Heart left ventricle (tissue), 16 donors: ENCODE measurements at regions not wholly inside any gene's neighbourhood (a gene's known extent, or its start where the extent isn't known, plus 50 kb on each side); places are given as distances from the start of the nearest gene placed in this dataset.

Experiments used
- ATAC-seq, 4 donors: fragments of 200-7000 bp; cut with Tn5 transposase; one replicate each; pipeline ENCODE4 v1.9.1; 2020 to 2022; ENCODE audit warnings: moderate library complexity in 4 of 4, mild to moderate bottlenecking in 3 of 4, moderate number of reproducible peaks in 1 of 4
- DNase-seq, 5 donors: peaks; one replicate each; pipeline ENCODE4 v3.0.0-alpha.2; 2020
- H3K27ac ChIP-seq, 12 donors: fragments of 200-600 bp; sonication (generic) in 4 of 12; one replicate each; pipeline versions ENCODE4 v1.5.0 to v1.8.0; 2016 to 2022; ENCODE audit warnings: mild to moderate bottlenecking in 2 of 12
- H3K27me3 ChIP-seq, 9 donors: fragments of 200-600 bp; sonication (generic) in 2 of 9; one replicate each; pipeline versions ENCODE4 v1.5.1 to v1.8.0; 2016 to 2022; ENCODE audit warnings: mild to moderate bottlenecking in 3 of 9
- H3K36me3 ChIP-seq, 9 donors: fragments of 200-600 bp; sonication (generic) in 2 of 9; one replicate each; pipeline versions ENCODE4 v1.5.0 to v1.8.0; 2018 to 2022; ENCODE audit warnings: mild to moderate bottlenecking in 2 of 9
- H3K4me1 ChIP-seq, 12 donors: fragments of 200-600 bp; sonication (generic) in 4 of 12; one replicate each; pipeline versions ENCODE4 v1.5.0 to v1.8.0; 2016 to 2022; ENCODE audit warnings: mild to moderate bottlenecking in 3 of 12
- H3K4me3 ChIP-seq, 12 donors: fragments of 200-600 bp; sonication (generic) in 4 of 12; one replicate each; pipeline versions ENCODE4 v1.5.0 to v1.8.0; 2017 to 2022; ENCODE audit warnings: mild to moderate bottlenecking in 9 of 12, moderate library complexity in 4 of 12
- H3K9me3 ChIP-seq, 12 donors: fragments of 200-600 bp; sonication (generic) in 4 of 12; one replicate each; pipeline versions ENCODE4 v1.5.0 to v1.8.0; 2016 to 2022; ENCODE audit warnings: mild to moderate bottlenecking in 1 of 12
- CTCF ChIP-seq, 12 donors: fragments of 200-600 bp; sonication (generic) in 4 of 12; IDR thresholded peaks; one replicate each; pipeline versions ENCODE4 v1.5.0 to v1.8.0; 2018 to 2022; ENCODE audit warnings: antibody characterized with exemption in 12 of 12, mild to moderate bottlenecking in 5 of 12
- POLR2A ChIP-seq, 2 donors: fragments of 450-650 bp; IDR thresholded peaks; one replicate each; pipeline ENCODE4 v1.6.1; 2017; ENCODE audit warnings: antibody characterized with exemption in 2 of 2, mild to moderate bottlenecking in 2 of 2, moderate library complexity in 2 of 2
- WGBS, 4 donors: extraction: QIAGEN DNeasy Blood & Tissue Kit in 2 of 4; methylation state at CpG; one replicate each; pipeline versions ENCODE4 v1.1.5 to v1.1.7; 2013 to 2018; 5-methylcytosine and 5-hydroxymethylcytosine counted together
- intact Hi-C, 10 donors: fragments of 100-400 bp; cut with DNase I; formaldehyde crosslinking; loops; one replicate each; pipeline versions ENCODE4 v1.11.1 to v1.14.2; 2022
- donor health status: ischemic (EF 13 %, LVEDD 7.1; RV severe dilation, severe dysfunction).
- donor health status: healthy with polysubstance abuse.
- donor health status: DM: no; HTN: yes; CAD: no.
- donor health status: DM: no; HTN: no; CAD: no.
- donor health status: ischemic (EF 25% LVEDD 6.9; RV normal size, moderate dysfunction).
- donor health status: ischemic (EF 25% LVEDD 5.7; RV mildly dilated, moderate dysfunction).
- donor health status: healthy.
- donor health status: DM: yes; HTN: yes; CAD: no.
- donor health status: ischemic (EF 35%, LVEDD 5.7; RV mildly dilated, moderate dysfunction).
- donor health status: nonischemic (EF 11% LVEDD 7.7; RV severe dilation, severe dysfunction).
- donor health status: DM: yes; HTN: yes; CAD: no.
- donor health status: PGD.
- donor health status: ischemic (EF 29% LVEDD 5.4; RV normal size, mild dysfunction).
- donor health status: nonischemic (EF 23%, LVEDD 6.1; RV moderate dilation, normal function).

- H3K27ac ChIP-seq = no peak overlapping the region
- no peak for DNase-seq
- no peaks in the 10 kb centered on the region for H3K9me3 ChIP-seq
- TF ChIP-seq CTCF (IDR thresholded peaks at IDR 0.05) (no peak), POLR2A (IDR thresholded peaks at IDR 0.05) (no peak)
- no peaks in the 10 kb centered on the region for H3K27me3 ChIP-seq
- no peaks in the 10 kb centered on the region for H3K36me3 ChIP-seq
- intact Hi-C loops = loop anchor here in 1 of 10 donors (10.0 kb wide), 1 partner anchor 103 kb away; no protein-coding TSS in a partner anchor
- WGBS, 4 donors = 19 to 35% (median 26%) methylated on average over 7 of the region's 7 CpGs
- peaks cover 0 to 11% (median 4%) of the 10 kb centered on the region in 12 donors for H3K4me1 ChIP-seq
- H3K4me3 ChIP-seq = no peak overlapping the region
- peak in 2 of 4 donors; percentile 20 to 49 for ATAC-seq
These were observed 465.9 kb downstream of the KIF16B start for GRCh38 chr20:16107172-16107870.

- TF ChIP-seq CTCF (IDR thresholded peaks at IDR 0.05) = no peak
- TF ChIP-seq POLR2A (IDR thresholded peaks at IDR 0.05) = no peak
- Histone ChIP-seq H3K36me3 (no peaks in the 10 kb centered on the region), H3K9me3 (no peaks in the 10 kb centered on the region), H3K27me3 (no peaks in the 10 kb centered on the region), H3K4me3 (no peak overlapping the region), H3K27ac (no peak overlapping the region), H3K4me1 (peaks cover 0 to 11% (median 4%) of the 10 kb centered on the region in 12 donors)
- 91 to 95% (median 94%) methylated on average over 2 of the region's 2 CpGs for WGBS, 4 donors
- intact Hi-C loops = loop anchor here in 1 of 10 donors (10.0 kb wide), 1 partner anchor 102 kb away; no protein-coding TSS in a partner anchor
- ATAC-seq (no peak), DNase-seq (no peak)
These were observed 466.9 kb downstream of the KIF16B start for GRCh38 chr20:16106191-16106849.

- Histone ChIP-seq H3K4me3 (no peak overlapping the region), H3K27ac (no peak overlapping the region), H3K36me3 (no peaks in the 10 kb centered on the region), H3K27me3 (no peaks in the 10 kb centered on the region), H3K4me1 (peaks cover 0 to 11% (median 4%) of the 10 kb centered on the region in 12 donors), H3K9me3 (no peaks in the 10 kb centered on the region)
- TF ChIP-seq CTCF (IDR thresholded peaks at IDR 0.05) (no peak), POLR2A (IDR thresholded peaks at IDR 0.05) (no peak)
- ATAC-seq (no peak), DNase-seq (no peak)
- intact Hi-C loops = loop anchor here in 1 of 10 donors (10.0 kb wide), 1 partner anchor 100 kb away; no protein-coding TSS in a partner anchor
These were observed 468.5 kb downstream of the KIF16B start for GRCh38 chr20:16104783-16105182.
